Adrenal gland (tissue), 9 donors: ENCODE measurements at regions not wholly inside any gene's neighbourhood (a gene's known extent, or its start where the extent isn't known, plus 50 kb on each side); places are given as distances from the start of the nearest gene placed in this dataset.

ENCODE experiments used
- DNase-seq, 7 donors: peaks; one replicate each; pipeline ENCODE4 v3.0.0-alpha.2; 2019 to 2020
- H3K27ac ChIP-seq, 5 donors: fragments of 200-600 bp; sonication (generic) in 4 of 5; 1 replicate in 3 of 5; 2 replicates in 2 of 5; pipeline versions ENCODE4 v1.5.1 to v1.8.0; 2016 to 2020; ENCODE audit warnings: mild to moderate bottlenecking in 1 of 5
- H3K27me3 ChIP-seq: fragments of 200-600 bp; 2 replicates; pipeline ENCODE4 v1.8.0; 2021
- H3K36me3 ChIP-seq, 2 donors: fragments of 200-600 bp; replicated peaks in 1 of 2; 1 replicate in 1 of 2; 2 replicates in 1 of 2; pipeline versions ENCODE4 v1.5.1 to v1.8.0; 2018 to 2022
- H3K4me1 ChIP-seq, 2 donors: fragments of 200-600 bp; replicated peaks in 1 of 2; 1 replicate in 1 of 2; 2 replicates in 1 of 2; pipeline versions ENCODE4 v1.5.1 to v1.8.0; 2018 to 2021
- H3K4me3 ChIP-seq, 4 donors: fragments of 200-600 bp; sonication (generic) in 3 of 4; one replicate each; pipeline ENCODE4 v1.5.1; 2016 to 2018
- H3K9me3 ChIP-seq, 3 donors: fragments of 200-600 bp; sonication (generic) in 1 of 3; replicated peaks in 1 of 3; 1 replicate in 2 of 3; 2 replicates in 1 of 3; pipeline versions ENCODE4 v1.5.1 to v1.8.0; 2016 to 2021
- CTCF ChIP-seq, 6 experiments: fragments of 450-650 bp in 4 of 6; fragments of 200-600 bp in 2 of 6; sonication (generic) in 1 of 6; IDR thresholded peaks; 1 replicate in 5 of 6; 2 replicates in 1 of 6; pipeline versions ENCODE4 v1.5.1 to v1.8.0; 2016 to 2021; ENCODE audit warnings: antibody characterized with exemption in 6 of 6, mild to moderate bottlenecking in 2 of 6, moderate library complexity in 1 of 6
- POLR2A ChIP-seq, 2 donors: fragments of 450-650 bp; IDR thresholded peaks; one replicate each; pipeline ENCODE4 v1.6.1; 2017; ENCODE audit warnings: antibody characterized with exemption in 2 of 2, mild to moderate bottlenecking in 2 of 2, moderate library complexity in 1 of 2
- WGBS, 4 donors: extraction: QIAGEN DNeasy Blood & Tissue Kit in 2 of 4; methylation state at CpG; one replicate each; pipeline versions ENCODE4 v1.1.5 to v1.1.7; 2013 to 2017; 5-methylcytosine and 5-hydroxymethylcytosine counted together
- intact Hi-C, 2 donors: fragments of 100-400 bp; cut with DNase I; formaldehyde crosslinking; loops; one replicate each; pipeline versions ENCODE4 v1.14.1 to v1.15.0; 2022 to 2023
- donor health status: healthy with polysubstance abuse.
- donor health status: Bipolar disorder and iron deficiency.
- donor health status: DM: yes; HTN: yes; CAD: no.
- donor health status: DM: no; HTN: no; CAD: no.
- donor health status: DM: no; HTN: no; CAD: no.

- WGBS, 4 donors = 74 to 87% (median 84%) methylated on average over 4 to 7 of the region's 7 CpGs
- Histone ChIP-seq H3K9me3 (no peaks in the 10 kb centered on the region), H3K4me3 (no peak overlapping the region), H3K4me1 (no peaks in the 10 kb centered on the region), H3K36me3 (no peaks in the 10 kb centered on the region), H3K27me3 (no peaks in the 10 kb centered on the region), H3K27ac (no peak overlapping the region)
- DNase-seq = peak in 1 of 7 donors; percentile 53
- no peak for TF ChIP-seq POLR2A (IDR thresholded peaks at IDR 0.05)
- TF ChIP-seq CTCF (IDR thresholded peaks at IDR 0.05) = peak in 2 of 6 experiments; percentile 16 to 36
- intact Hi-C loops = no loop called here
Observed at GRCh38 chr9:121576281-121577075, 75.0 kb upstream of the DAB2IP start.

- no peaks in the 10 kb centered on the region for H3K27me3 ChIP-seq
- 81 to 93% (median 90%) methylated on average over 6 to 17 of the region's 17 CpGs for WGBS, 4 donors
- no peak overlapping the region for H3K27ac ChIP-seq
- H3K4me3 ChIP-seq = no peak overlapping the region
- no peaks in the 10 kb centered on the region for H3K4me1 ChIP-seq
- intact Hi-C loops = no loop called here
- no peaks in the 10 kb centered on the region for H3K9me3 ChIP-seq
- DNase-seq = no peak
- H3K36me3 ChIP-seq = no peaks in the 10 kb centered on the region
- TF ChIP-seq POLR2A (IDR thresholded peaks at IDR 0.05) (no peak), CTCF (IDR thresholded peaks at IDR 0.05) (no peak)
Observed at GRCh38 chr9:121577166-121577565, 74.3 kb upstream of the DAB2IP start.

- DNase-seq = no peak
- no peak for TF ChIP-seq CTCF (IDR thresholded peaks at IDR 0.05)
- no peak for TF ChIP-seq POLR2A (IDR thresholded peaks at IDR 0.05)
- Histone ChIP-seq H3K27ac (no peak overlapping the region), H3K36me3 (no peaks in the 10 kb centered on the region), H3K27me3 (no peaks in the 10 kb centered on the region), H3K4me3 (no peak overlapping the region), H3K9me3 (no peaks in the 10 kb centered on the region), H3K4me1 (no peaks in the 10 kb centered on the region)
- intact Hi-C loops = no loop called here
- 80 to 90% (median 85%) methylated on average over 2 to 7 of the region's 7 CpGs for WGBS, 4 donors
Observed at GRCh38 chr9:121577572-121577971, 73.9 kb upstream of the DAB2IP start.

GRCh38 chr9:121581786-121582600 is 69.4 kb upstream of the DAB2IP start:
- intact Hi-C loops = no loop called here
- no peak for DNase-seq
- Histone ChIP-seq H3K27ac (no peak overlapping the region), H3K9me3 (no peaks in the 10 kb centered on the region), H3K4me3 (no peak overlapping the region), H3K4me1 (no peaks in the 10 kb centered on the region), H3K36me3 (no peaks in the 10 kb centered on the region), H3K27me3 (no peaks in the 10 kb centered on the region)
- WGBS, 4 donors = 51 to 61% (median 58%) methylated on average over 16 to 19 of the region's 19 CpGs
- TF ChIP-seq POLR2A (IDR thresholded peaks at IDR 0.05) = no peak
- TF ChIP-seq CTCF (IDR thresholded peaks at IDR 0.05) = no peak
